NCI-H146 treated with DMSO at 0.1 percent for 48 hours (cell line): ENCODE measurements at regions not wholly inside any gene's neighbourhood (a gene's known extent, or its start where the extent isn't known, plus 50 kb on each side); places are given as distances from the start of the nearest gene placed in this dataset.
A peak's percentile ranks its signal among the peaks of the same experiment; 100 is the strongest.

Experiments
- DNase-seq: peaks from one replicate; lab custom pipeline; 2025; ENCODE audit not compliant: unreplicated experiment; lab: John Stamatoyannopoulos, UW

DNA sequence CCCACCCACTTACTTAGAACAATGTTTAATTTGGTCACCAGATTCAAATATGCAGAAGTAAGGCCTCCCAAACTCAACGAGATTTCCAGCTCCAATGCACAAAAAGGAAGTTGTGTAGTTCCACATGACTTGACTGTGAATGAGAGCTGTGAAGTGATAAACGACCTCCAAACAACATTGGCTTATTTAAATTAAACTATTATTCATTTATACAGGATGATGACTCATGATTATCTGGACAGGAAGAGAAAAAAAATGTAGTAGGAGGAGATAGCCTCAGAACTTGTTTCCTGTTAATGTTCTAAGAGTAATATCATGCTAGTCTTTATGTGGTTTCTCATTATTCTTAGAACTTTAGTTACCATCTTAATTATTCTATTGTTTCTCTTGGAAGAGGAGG is 237.3 kb downstream of the C1D start:
- no peak for DNase-seq

GRCh38 chr2:67828066-67828465 is 234.7 kb downstream of the C1D start:
- no peak for DNase-seq

DNA sequence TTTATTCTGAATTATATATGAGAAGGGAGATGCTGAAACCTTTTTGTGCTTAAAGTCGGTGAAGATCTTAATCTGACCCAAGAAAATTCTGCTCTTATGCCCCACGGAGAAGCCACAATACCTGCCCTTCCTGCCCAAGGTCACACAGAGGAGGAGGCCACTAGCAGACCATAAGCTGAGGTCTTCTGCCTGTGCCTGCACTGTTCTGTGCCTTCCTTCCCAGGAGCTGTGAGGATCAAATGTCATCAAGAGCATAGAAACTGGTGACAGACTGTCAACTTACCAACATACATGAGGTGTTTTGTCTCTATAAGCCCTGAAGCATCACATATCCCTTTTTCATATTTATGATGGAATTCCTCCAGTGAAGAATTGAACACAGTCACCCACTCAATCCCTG is 233.3 kb downstream of the C1D start:
- DNase-seq, result no peak

DNA sequence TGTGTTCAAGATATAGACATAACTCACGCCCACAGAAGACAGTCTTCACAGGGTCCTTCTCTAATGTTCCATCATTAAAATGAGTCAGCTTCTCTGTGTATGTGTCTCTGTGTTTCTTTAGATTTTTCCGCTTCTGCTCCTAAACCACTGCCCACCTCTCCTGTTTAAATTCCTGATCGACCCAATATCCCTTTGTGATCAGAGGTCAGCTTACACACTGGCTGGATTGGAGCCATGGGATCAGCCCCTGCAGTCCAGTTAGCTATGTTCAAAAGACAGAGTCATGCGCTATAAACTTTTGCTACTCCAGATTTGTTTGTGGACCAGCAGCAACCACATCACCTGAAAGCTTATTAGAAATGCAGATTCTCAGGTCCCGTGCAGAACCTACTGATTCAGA is 229.2 kb downstream of the C1D start:
- no peak for DNase-seq

DNA sequence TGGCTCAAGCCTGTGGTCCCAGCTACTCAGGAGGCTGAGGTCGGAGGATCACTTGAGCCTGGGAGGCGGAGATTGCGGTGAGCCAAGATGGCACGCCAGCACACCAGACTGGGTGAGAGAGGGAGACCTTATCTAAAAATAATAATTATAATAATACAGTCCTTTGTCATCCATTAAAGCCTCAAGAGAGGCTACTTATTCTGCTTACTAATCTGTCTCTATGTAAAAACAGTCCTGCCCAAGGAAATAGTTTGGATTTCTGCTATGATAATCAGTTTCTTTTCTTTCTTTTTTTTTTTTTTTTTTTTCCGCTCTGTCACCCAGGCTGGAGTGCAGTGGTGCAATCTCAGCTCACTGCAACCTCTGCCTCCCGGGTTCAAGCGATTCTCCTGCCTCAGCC is 228.3 kb downstream of the C1D start:
- no peak for DNase-seq

GRCh38 chr2:67835266-67835665 is 227.5 kb downstream of the C1D start:
- DNase-seq, result no peak

- no peak for DNase-seq
Measured at GRCh38 chr2:67836866-67837265, 225.9 kb downstream of the C1D start.

DNA sequence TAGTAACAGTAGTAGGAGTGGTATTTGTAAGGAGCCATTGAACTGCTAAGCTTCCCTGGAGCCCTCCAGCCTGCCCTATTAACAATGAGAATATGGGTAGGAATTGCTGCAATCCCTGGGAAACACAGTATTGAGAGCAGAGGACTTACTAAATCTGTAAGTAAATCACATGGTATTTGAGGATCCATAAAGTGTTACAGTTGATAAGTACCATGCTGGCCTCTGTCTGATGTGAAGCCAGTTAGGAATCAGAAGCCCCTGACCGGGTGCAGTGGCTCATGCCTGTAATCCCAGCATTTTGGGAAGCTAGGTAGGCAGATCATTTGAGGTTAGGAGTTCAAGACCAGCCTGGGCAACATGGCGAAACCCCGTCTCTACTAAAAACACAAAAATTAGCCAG is 224.6 kb downstream of the C1D start:
- no peak for DNase-seq

GRCh38 chr2:67839242-67839641 is 223.6 kb downstream of the C1D start:
- DNase-seq, result no peak

DNA sequence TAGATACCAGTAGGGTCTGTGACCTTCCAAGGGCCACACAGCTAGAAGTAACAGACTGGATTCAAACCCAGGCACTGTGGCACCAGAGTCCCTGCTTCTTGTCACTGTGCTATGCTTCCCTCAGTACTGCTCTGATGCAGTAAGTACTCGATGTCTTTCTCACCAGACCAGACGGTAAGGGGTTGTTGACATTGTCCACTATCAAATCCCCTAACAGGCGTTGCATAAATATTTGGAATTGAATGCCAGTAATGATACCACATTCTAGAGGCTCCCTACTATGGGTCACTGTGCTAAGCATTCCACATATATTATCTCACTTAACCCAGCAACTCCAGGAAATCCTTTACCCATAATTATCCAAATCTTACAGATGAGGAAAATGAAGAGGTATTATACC is 223.1 kb downstream of the C1D start:
- no peak for DNase-seq

GRCh38 chr2:67840460-67841068 is 222.2 kb downstream of the C1D start:
- peak; percentile 4 for DNase-seq

GRCh38 chr2:67841711-67842110 is 221.1 kb downstream of the C1D start:
- no peak for DNase-seq

GRCh38 chr2:67842375-67842959 is 220.3 kb downstream of the C1D start:
- no peak for DNase-seq

- no peak for DNase-seq
Measured at GRCh38 chr2:67844024-67844540, 218.7 kb downstream of the C1D start.

GRCh38 chr2:67845621-67846369 is 217.0 kb downstream of the C1D start:
- DNase-seq, result no peak

- peak; percentile 24 for DNase-seq
Measured at GRCh38 chr2:67846370-67847070, 216.3 kb downstream of the C1D start.

DNA sequence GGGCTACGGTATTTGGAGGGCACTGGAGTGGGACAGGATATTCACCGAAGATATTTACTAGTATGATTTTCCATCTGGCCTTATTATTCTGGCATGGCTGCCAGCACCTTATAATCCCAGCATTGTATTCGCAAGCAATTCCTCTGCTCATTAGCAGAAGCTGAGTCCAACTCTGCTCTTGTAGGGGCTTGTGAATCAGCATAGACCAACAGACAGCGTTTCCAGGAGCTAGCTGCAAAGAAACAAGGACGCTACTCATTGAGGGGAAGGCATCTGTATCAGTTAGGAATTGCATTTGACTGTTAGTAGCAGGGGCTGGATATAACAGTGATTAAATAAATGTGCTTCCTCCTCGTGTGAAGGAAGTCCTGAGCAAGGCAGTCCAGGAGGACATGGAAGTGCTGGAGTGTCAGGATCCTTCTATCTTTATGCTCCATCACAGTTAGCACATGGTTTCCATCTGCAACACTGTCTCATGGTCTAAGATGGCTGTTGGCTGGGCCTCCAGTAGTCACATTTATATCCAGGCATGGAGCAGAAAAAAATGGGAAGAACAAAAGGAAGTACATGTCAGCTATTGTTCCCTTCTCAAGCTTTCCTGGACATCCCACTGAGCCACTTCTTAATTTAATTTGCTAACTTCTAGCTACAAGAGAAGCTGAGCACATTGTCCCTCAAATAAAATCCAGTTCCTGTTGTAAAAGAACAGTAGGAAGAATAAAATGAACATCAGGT is 214.1 kb downstream of the C1D start:
- no peak for DNase-seq

DNA sequence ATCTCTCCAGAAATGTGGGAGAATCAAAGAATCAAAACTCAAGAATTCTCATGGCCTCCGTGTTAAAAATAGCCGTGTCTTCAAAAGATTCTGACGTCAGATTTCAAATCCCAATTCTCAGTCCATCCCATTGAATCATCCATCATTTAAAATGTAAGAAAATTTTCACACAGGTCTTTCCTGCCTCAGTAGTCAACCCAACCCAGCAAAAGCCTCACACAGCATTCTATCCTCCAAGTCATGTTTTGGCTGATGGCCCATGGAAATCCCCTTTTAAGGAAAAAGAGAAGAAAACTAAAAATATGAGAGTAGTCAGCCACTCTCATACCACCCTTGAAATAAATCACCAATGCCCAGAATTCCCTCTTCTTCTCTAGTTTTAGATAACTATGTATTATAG is 211.8 kb downstream of the C1D start:
- DNase-seq, result no peak

- no peak for DNase-seq
Measured at GRCh38 chr2:67851956-67852824, 210.6 kb downstream of the C1D start.

DNA sequence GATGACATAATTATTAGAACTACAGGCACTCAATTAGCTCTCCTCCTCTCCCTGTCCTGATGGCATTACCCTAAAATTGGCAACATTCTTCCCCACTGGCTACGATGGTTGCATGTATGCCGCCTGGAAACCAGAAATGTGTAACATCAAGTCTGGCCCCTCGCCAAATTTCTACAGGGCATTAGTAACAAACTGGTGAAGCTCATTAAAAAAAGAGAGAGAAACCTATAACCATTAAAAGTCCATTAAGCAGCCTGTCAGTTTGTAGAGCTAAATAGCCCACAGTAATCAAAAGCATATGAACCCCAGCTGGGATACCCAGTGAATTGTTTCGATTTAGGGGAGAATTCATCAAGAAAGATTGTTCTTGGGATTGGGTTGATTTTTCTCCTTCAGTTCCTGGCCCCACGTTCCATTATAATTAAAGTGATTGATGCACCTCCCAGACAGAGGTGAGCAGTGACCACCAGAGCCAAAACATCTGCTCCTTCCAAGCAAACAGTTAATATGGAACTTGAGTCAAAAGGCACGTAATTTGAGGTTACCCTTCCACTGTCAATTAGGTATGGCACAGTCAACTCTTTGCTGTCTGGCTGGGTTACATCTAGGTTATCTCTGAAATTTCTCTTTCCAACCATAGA is 208.6 kb downstream of the C1D start:
- DNase-seq, result no peak
